GM18873 (cell line): ENCODE measurements at regions not wholly inside any gene's neighbourhood (a gene's known extent, or its start where the extent isn't known, plus 50 kb on each side); places are given as distances from the start of the nearest gene placed in this dataset.

Source experiments
- ATAC-seq: cut with Tn5 transposase; IDR thresholded peaks from one replicate; pipeline ENCODE4 v1.9.1; 2021; ENCODE audit warnings: mild to moderate bottlenecking, moderate library complexity, moderate number of reproducible peaks; ENCODE audit not compliant: unreplicated experiment, low FRiP score

DNA sequence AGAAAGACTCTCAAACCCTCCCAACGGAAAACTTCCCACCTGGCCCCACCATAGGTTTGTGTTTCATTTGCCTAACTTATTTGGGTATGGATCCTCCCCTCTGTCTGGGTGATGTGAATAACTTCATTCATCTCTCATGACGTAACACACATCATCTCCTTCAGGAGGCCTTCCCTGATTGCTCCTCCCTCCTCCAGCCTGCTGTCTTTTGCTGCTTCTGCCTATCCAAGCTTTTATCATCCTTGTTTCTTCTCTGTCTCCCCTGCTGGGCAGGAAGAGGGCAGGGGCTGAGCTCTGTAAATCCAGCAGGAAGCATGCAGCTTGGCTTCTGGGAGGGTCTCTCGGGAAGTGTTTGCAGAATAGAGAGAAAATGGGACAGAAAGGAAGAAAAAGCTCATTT, 766.0 kb upstream of the TBX3 start:
- no peak for ATAC-seq

DNA sequence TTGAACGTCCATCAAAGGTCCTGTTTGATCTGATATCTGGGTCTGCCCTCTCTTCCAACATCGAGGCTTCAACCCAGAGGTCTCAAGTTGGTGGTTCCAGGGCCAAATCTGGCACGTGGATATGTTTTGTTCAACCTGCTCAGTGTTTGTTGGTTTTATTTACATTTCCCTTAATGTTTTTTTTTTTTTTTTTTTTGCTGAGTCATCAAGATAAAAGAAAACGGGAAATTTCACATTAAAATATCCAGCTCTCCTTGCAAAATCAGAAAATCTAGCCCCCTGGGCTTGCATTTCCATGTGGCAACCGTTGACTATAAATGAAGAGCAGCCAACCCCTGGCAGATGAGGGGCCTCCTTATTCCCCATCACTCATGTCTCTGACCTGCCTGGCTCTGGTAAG, 765.6 kb upstream of the TBX3 start:
- no peak for ATAC-seq

- ATAC-seq: no peak
Measured at GRCh38 chr12:115444346-115444745, 760.4 kb upstream of the TBX3 start.

GRCh38 chr12:115443351-115443938, 759.5 kb upstream of the TBX3 start:
- ATAC-seq: no peak

GRCh38 chr12:115440438-115440837, 756.5 kb upstream of the TBX3 start:
- ATAC-seq: no peak

GRCh38 chr12:115439008-115439601, 755.1 kb upstream of the TBX3 start:
- ATAC-seq: no peak

GRCh38 chr12:115438314-115438713, 754.3 kb upstream of the TBX3 start:
- ATAC-seq: no peak

GRCh38 chr12:115437061-115437567, 753.1 kb upstream of the TBX3 start:
- no peak for ATAC-seq

- no peak for ATAC-seq
Measured at GRCh38 chr12:115433014-115433634, 749.1 kb upstream of the TBX3 start.

DNA sequence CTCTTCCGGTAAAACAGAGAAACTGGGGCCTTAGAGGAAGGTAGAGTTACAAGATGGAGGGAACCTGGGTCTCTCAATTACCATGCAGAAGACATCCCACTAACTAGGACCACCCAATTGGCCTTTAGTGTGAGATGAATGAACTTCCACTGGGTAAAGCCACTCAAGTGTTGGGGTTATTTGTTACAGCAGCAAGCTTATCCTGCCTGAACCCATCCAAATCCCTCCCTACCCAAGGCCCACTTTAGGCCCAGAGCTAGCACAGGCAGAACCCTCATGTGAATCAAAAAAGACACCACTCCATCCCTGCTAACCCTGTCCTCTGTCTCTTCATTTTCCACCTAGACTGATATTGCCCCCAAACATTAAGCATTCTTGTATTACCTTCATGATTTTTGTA, 746.7 kb upstream of the TBX3 start:
- no peak for ATAC-seq

- no peak for ATAC-seq
Measured at GRCh38 chr12:115426732-115427131, 742.8 kb upstream of the TBX3 start.

DNA sequence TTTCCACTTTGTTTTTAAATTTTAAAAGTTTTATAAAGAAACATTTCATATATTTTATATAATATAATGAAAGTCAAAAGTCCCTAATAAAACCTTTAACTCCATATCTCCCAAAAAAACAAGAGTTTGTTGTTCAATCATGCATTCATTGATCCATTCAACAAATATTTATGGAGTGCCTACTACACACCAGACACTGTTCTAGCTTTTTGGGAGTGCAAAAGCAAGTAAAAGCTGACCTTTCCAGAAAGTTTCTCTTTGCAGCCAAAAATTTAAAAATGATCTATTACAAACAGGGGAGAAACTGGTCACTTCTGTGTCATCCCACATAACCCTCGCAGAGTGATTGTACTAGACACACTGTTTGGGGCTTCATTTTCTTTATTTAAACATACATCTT, 740.0 kb upstream of the TBX3 start:
- no peak for ATAC-seq

DNA sequence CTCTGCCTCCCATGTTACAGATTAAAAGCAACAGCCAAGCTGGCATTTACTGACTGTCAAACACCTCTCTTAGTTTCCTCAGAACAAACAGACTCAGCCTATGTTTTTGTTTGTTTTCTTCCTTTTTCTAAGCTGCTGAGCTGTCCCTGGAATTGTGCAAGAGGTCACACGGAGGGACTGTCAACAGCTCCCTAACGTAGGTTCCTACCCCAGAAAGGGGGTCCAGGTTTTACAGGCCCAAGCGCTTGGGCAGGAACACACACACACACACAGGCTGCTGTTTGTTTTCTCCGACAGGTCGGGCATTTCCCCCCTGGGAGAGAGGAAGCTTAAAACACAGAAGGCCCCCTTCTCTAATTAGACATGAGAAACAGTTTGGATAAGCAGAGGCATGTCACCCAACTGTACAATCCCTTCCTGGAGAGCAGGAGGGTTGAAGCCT, 739.6 kb upstream of the TBX3 start:
- no peak for ATAC-seq

- ATAC-seq: no peak
Measured at GRCh38 chr12:115422845-115423545, 739.0 kb upstream of the TBX3 start.

GRCh38 chr12:115421796-115422709, 738.1 kb upstream of the TBX3 start:
- ATAC-seq: no peak

DNA sequence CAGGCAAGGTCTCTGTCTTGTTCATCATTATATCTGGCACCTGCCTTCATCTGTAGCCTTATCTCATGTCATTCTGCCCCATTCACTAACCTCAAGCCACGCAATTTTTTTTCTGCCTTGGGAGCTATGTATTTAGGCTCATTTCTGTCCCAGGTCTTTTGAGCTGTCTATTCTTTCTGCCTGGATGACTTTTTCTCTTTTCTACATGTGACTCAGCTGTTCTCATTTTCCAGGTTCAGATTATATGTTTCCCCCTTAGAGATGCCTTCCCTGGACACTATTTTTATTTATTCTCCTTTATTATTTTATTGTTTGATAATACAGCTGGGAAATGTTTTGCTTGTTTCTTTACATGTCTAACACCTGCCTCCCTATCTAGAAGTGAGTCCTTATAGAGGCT, 737.4 kb upstream of the TBX3 start:
- no peak for ATAC-seq

- no peak for ATAC-seq
Measured at GRCh38 chr12:115419145-115419646, 735.2 kb upstream of the TBX3 start.

DNA sequence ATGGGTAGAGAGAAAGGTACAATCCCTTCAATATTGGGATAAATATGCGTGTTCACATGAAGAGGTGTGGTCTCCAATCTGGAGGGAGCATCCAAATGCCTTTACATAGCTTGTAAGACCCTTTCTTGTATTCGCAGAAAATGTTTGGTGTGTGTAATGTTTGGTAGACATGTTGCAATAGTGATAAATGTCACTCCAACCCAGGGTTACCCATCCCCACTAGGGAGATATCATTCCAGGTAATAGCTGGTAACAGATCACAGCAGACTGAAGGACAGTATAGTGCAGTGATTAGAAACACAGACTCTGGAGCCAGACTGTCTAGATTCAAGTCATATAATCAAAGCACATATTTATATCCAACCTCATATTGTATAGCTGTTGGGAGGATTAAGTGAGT, 733.6 kb upstream of the TBX3 start:
- no peak for ATAC-seq

DNA sequence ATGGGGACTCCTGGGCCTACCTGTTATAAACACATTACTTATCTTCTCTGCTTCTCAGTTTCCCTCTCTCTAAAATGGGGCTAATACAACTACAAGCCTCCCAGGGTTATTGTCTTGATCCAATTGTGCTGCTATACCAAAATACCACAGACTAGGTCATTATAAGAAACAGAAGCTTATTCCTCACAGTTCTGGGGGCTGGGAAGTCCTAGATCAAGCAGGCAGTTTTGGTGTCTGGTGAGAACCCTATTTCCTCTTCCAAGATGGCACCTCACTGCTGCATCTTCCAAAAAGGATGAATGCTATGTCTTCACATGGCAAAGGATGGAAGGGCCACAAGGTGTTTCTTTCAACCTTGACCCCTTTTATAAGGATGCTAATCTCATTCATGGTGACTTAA, 732.9 kb upstream of the TBX3 start:
- no peak for ATAC-seq

DNA sequence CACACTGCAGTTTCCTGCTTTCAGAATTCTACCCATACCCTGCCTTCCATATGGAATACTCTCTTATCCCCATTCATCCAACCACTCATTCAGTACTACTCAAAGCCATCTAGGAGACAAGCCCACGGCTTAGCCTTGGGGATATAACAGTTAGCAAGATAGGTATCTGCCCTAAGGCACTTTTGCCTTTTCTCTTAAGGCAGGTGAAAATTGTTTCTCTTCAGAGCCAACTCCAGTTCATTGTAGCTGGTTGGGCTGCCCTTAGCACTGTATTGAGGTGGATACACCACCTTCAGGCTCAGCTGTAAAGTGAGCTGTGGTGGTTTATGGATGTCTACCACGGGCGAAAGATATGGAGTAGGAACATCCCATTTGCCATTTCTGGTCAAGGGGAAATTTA, 729.7 kb upstream of the TBX3 start:
- ATAC-seq: no peak
